K562 (cell line): ENCODE measurements at regions not wholly inside any gene's neighbourhood (a gene's known extent, or its start where the extent isn't known, plus 50 kb on each side); places are given as distances from the start of the nearest gene placed in this dataset.

Experiments
- ATAC-seq: fragments of 200-7000 bp; cut with Tn5 transposase; 3 replicates; pipeline ENCODE4 v1.9.1; 2020; ENCODE audit warnings: moderate library complexity
- BruUV-seq: library from RNA; stranded (reverse); fragments of 400-500 nt; replicated peaks from 2 replicates; lab custom pipeline; 2021; lab: Mats Ljungman, UMichigan
- CTCF ChIA-PET: fragments of 300-600 bp; formaldehyde crosslinking; extraction: SDS; loops from one replicate; lab custom pipeline; 2021; ENCODE audit warnings: low intra/inter-chr PET ratio; lab: Yijun Ruan, JAX
- POLR2A ChIA-PET: fragments of 300-600, 350-650 bp; sonication (Branson Sonifier 250); formaldehyde crosslinking; extraction: SDS; loops from one replicate; lab custom pipeline; 2021; ENCODE audit warnings: antibody characterized with exemption, inconsistent platforms; lab: Yijun Ruan, JAX
- DNase-seq, 4 experiments: peaks; one replicate each; pipeline versions ENCODE4 v3.0.0 to v3.0.0-alpha.2; 2011 to 2018; ENCODE audit warnings: low spot score in 3 of 4, mixed read lengths in 3 of 4; ENCODE audit errors: extremely low read depth in 1 of 4
- FAIRE-seq: peaks from 2 replicates; lab custom pipeline; 2011; peaks lifted over from hg19 to GRCh38; lab: Jason Lieb, UNC
- H2AFZ ChIP-seq: 2 replicates; pipeline ENCODE4 v1.6.0; 2011; ENCODE audit warnings: low read depth, low read length, control low read depth, inconsistent platforms
- H3K27ac ChIP-seq: fragments of 200-600 bp; 3 replicates; pipeline ENCODE4 v1.8.0; 2011; ENCODE audit warnings: low read depth, mild to moderate bottlenecking, control low read depth, inconsistent platforms, low read length, moderate library complexity, mixed read lengths; ENCODE audit errors: extremely low read depth
- H3K27me3 ChIP-seq, 2 experiments: fragments of 300-600 bp in 1 of 2; 2 replicates in 1 of 2; 3 replicates in 1 of 2; pipeline versions ENCODE4 v1.6.0 to v1.8.0; 2011; ENCODE audit warnings: inconsistent platforms in 2 of 2, low read length in 2 of 2, mild to moderate bottlenecking in 1 of 2, mixed read lengths in 1 of 2, moderate library complexity in 1 of 2; ENCODE audit not compliant: control insufficient read depth in 2 of 2, insufficient read depth in 2 of 2
- H3K36me3 ChIP-seq: fragments of 300-600 bp; 3 replicates; pipeline ENCODE4 v1.8.0; 2011; ENCODE audit warnings: mild to moderate bottlenecking, low read length, inconsistent platforms; ENCODE audit not compliant: control insufficient read depth, insufficient read depth
- H3K4me1 ChIP-seq, 2 experiments: fragments of 200-600 bp in 1 of 2; replicated peaks in 1 of 2; 2 replicates in 1 of 2; 3 replicates in 1 of 2; pipeline versions ENCODE4 v1.5.1 to v1.8.0; 2011; ENCODE audit warnings: inconsistent platforms in 2 of 2, low read length in 2 of 2, mild to moderate bottlenecking in 1 of 2, mixed read lengths in 1 of 2, moderate library complexity in 1 of 2; ENCODE audit not compliant: control insufficient read depth in 2 of 2, insufficient read depth in 2 of 2
- H3K4me2 ChIP-seq: 2 replicates; pipeline ENCODE4 v1.6.1; 2011; ENCODE audit warnings: low read length, control low read depth, inconsistent platforms, mixed read lengths; ENCODE audit not compliant: insufficient read depth
- H3K4me3 ChIP-seq: fragments of 200-600 bp; sonication (generic), shearing (Covaris generic); 2 replicates; pipeline ENCODE4 v1.5.1; 2016; ENCODE audit warnings: control low read depth, inconsistent platforms
- H3K79me2 ChIP-seq: fragments of 200-600 bp; 3 replicates; pipeline ENCODE4 v1.8.0; 2011; ENCODE audit warnings: low read length, inconsistent platforms; ENCODE audit not compliant: control insufficient read depth, insufficient read depth
- H3K9ac ChIP-seq, 2 experiments: 2 replicates each; pipeline versions ENCODE4 v1.6.0 to v1.6.1; 2011; ENCODE audit warnings: low read depth in 2 of 2, low read length in 2 of 2, control low read depth in 1 of 2, inconsistent platforms in 1 of 2, mild to moderate bottlenecking in 1 of 2, mixed read lengths in 1 of 2; ENCODE audit not compliant: insufficient read depth in 1 of 2
- H3K9me1 ChIP-seq: one replicate; pipeline ENCODE4 v1.6.0; 2011; ENCODE audit warnings: inconsistent platforms, mild to moderate bottlenecking, low read length, moderate library complexity; ENCODE audit not compliant: control insufficient read depth, insufficient read depth
- H3K9me3 ChIP-seq: replicated peaks from 2 replicates; pipeline ENCODE4 v1.5.1; 2011; ENCODE audit warnings: low read depth, low read length, inconsistent platforms; ENCODE audit not compliant: control insufficient read depth, insufficient read depth
- H4K20me1 ChIP-seq: replicated peaks from 2 replicates; pipeline ENCODE4 v1.6.1; 2011; ENCODE audit warnings: low read length, inconsistent platforms, mixed read lengths; ENCODE audit not compliant: control insufficient read depth, insufficient read depth
- ATF6 ChIP-seq: sonication (generic); formaldehyde crosslinking; IDR thresholded peaks from 2 replicates; pipeline ENCODE4 v1.4.0; 2020; ENCODE audit warnings: mild to moderate bottlenecking, missing genetic modification reagents
- CHD4 ChIP-seq: fragments of 200-600 bp; sonication (generic); IDR thresholded peaks from 3 replicates; pipeline ENCODE4 v1.6.1; 2012; ENCODE audit warnings: low read depth, mild to moderate bottlenecking, mixed read lengths, low read length, inconsistent platforms; ENCODE audit not compliant: insufficient read depth, insufficient replicate concordance, poor library complexity, severe bottlenecking
- DNMT1 ChIP-seq: fragments of 450-650 bp; IDR thresholded peaks from 2 replicates; pipeline ENCODE4 v1.6.1; 2016; ENCODE audit warnings: antibody characterized with exemption, mild to moderate bottlenecking
- EP300 ChIP-seq: IDR thresholded peaks from 2 replicates; pipeline ENCODE4 v1.6.1; 2012; ENCODE audit warnings: low read length, improper control_type of control experiment
- ESRRA ChIP-seq: fragments of 450-650 bp; IDR thresholded peaks from 2 replicates; pipeline ENCODE4 v1.6.1; 2014; ENCODE audit warnings: low read depth, mild to moderate bottlenecking, moderate library complexity, borderline replicate concordance
- KDM5B ChIP-seq: fragments of 200-600 bp; sonication (generic); IDR thresholded peaks from 2 replicates; pipeline ENCODE4 v1.6.1; 2012; ENCODE audit warnings: low read depth, mild to moderate bottlenecking, moderate library complexity, low read length, control low read depth, inconsistent platforms; ENCODE audit not compliant: insufficient replicate concordance
- ZNF133 ChIP-seq: fragments of 250-450 bp; sonication (Bioruptor Pico); IDR thresholded peaks from 2 replicates; pipeline ENCODE4 v1.4.0; 2020; ENCODE audit warnings: mild to moderate bottlenecking
- ZNF174 ChIP-seq: fragments of 250-450 bp; sonication (Bioruptor Pico); IDR thresholded peaks from 2 replicates; pipeline ENCODE4 v1.4.0; 2020; ENCODE audit warnings: mild to moderate bottlenecking
- WGBS: fragments of 100-300 bp; shearing (Covaris generic); methylation state at CpG from one replicate; pipeline ENCODE4 v1.1.6; 2016; ENCODE audit warnings: low coverage, mixed read lengths; ENCODE audit not compliant: insufficient coverage; ENCODE audit errors: missing lambda C conversion rate; 5-methylcytosine and 5-hydroxymethylcytosine counted together
- in situ Hi-C: fragments of 300-500 bp; cut with MboI; formaldehyde crosslinking; loops from 4 replicates; pipeline ENCODE4 v1.15.0; 2018; ENCODE audit warnings: inconsistent platforms, mixed read lengths
- intact Hi-C: fragments of 100-400 bp; cut with micrococcal nuclease; formaldehyde crosslinking; loops from 2 replicates; pipeline ENCODE4 v1.14.2; 2022

GRCh38 chr1:20409012-20409411 lies 77.0 kb downstream of the CAMK2N1 start:
- Histone ChIP-seq H3K36me3 (no peaks in the 10 kb centered on the region), H3K4me2 (no peak overlapping the region), H3K4me1 (no peaks in the 10 kb centered on the region), H4K20me1 (0 out of 2 replicates have a peak, but pooled peaks cover 15% of the 10 kb centered on the region)
- no TSS peak for BruUV-seq
- no peak for FAIRE-seq
- CTCF ChIA-PET: no interaction called here
- no peak for TF ChIP-seq DNMT1
- no peak for TF ChIP-seq ESRRA
- no peak for TF ChIP-seq CHD4
- no peak for TF ChIP-seq ZNF174 (CRISPR knock-in tag)
- TF ChIP-seq EP300: no peak
- no peak for TF ChIP-seq KDM5B
- TF ChIP-seq ZNF133 (CRISPR knock-in tag): no peak
- TF ChIP-seq ATF6 (CRISPR knock-in tag): no peak
- TF ChIP-seq, all 486 proteins: peak for 0
- 0% methylated on average over 3 of the region's 3 CpGs for WGBS
- POLR2A ChIA-PET: interaction anchor here (0.6 to 0.7 kb wide), 3 partner anchors 9 to 714 kb away, joined by 3 to 4 read pairs (median 3); no protein-coding TSS in a partner anchor
- no peaks in the 10 kb centered on the region for H3K79me2 ChIP-seq
- H3K9ac ChIP-seq: no peak overlapping the region
- H3K27ac ChIP-seq: no peak overlapping the region
- no peak for DNase-seq
- H3K9me1 ChIP-seq: no peaks in the 10 kb centered on the region
- H3K4me3 ChIP-seq: no peak overlapping the region
- no peak for ATAC-seq
- intact Hi-C loops (no loop called here), in situ Hi-C loops (no loop called here)
- no peak overlapping the region for H2AFZ ChIP-seq
- no peaks in the 10 kb centered on the region for H3K9me3 ChIP-seq
- H3K27me3 ChIP-seq: peaks cover 13 to 41% of the 10 kb centered on the region in 2 experiments
